ENCODE measurements at regions not wholly inside any gene's neighbourhood (a gene's known extent, or its start where the extent isn't known, plus 50 kb on each side); places are given as distances from the start of the nearest gene placed in this dataset.

GRCh38 chr2:207437136-207437523 is 92.6 kb upstream of the CREB1 start:
- TF ChIP-seq CTCF (IDR thresholded peaks at IDR 0.05) = no peak
- no peak for TF ChIP-seq POLR2A (IDR thresholded peaks at IDR 0.05)
